ENCODE measurements at regions not wholly inside any gene's neighbourhood (a gene's known extent, or its start where the extent isn't known, plus 50 kb on each side); places are given as distances from the start of the nearest gene placed in this dataset.

- intact Hi-C loops (cut with micrococcal nuclease): no loop called here
These were observed 88.1 kb upstream of the NAV3 start for GRCh38 chr12:77742631-77743030.

GRCh38 chr12:77741974-77742517, 88.6 kb upstream of the NAV3 start:
- DNase-seq: no peak
- Mint-ChIP-seq H3K27me3 (ENCODE audit: low read depth) (no peaks in the 10 kb centered on the region), H3K9me3 (peaks cover 4% of the 10 kb centered on the region), H3K4me3 (no peak overlapping the region), H3K27ac (no peak overlapping the region), H3K36me3 (ENCODE audit: low read depth) (no peaks in the 10 kb centered on the region), H3K4me1 (ENCODE audit: low read depth) (no peaks in the 10 kb centered on the region)
- CTCF ChIA-PET: interaction anchor here (0.5 to 0.7 kb wide), 2 partner anchors 357 to 726 kb away, joined by 3 to 4 read pairs; no protein-coding TSS in a partner anchor
- intact Hi-C loops (cut with micrococcal nuclease): no loop called here

More at GRCh38 chr12:77742631-77743030, 88.1 kb upstream of the NAV3 start:
- Mint-ChIP-seq H3K27me3 (ENCODE audit: low read depth) (no peaks in the 10 kb centered on the region), H3K4me1 (ENCODE audit: low read depth) (no peaks in the 10 kb centered on the region), H3K36me3 (ENCODE audit: low read depth) (no peaks in the 10 kb centered on the region), H3K4me3 (no peak overlapping the region), H3K9me3 (peaks cover 4% of the 10 kb centered on the region), H3K27ac (no peak overlapping the region)
- CTCF ChIA-PET: no interaction called here
- DNase-seq: no peak

DNA sequence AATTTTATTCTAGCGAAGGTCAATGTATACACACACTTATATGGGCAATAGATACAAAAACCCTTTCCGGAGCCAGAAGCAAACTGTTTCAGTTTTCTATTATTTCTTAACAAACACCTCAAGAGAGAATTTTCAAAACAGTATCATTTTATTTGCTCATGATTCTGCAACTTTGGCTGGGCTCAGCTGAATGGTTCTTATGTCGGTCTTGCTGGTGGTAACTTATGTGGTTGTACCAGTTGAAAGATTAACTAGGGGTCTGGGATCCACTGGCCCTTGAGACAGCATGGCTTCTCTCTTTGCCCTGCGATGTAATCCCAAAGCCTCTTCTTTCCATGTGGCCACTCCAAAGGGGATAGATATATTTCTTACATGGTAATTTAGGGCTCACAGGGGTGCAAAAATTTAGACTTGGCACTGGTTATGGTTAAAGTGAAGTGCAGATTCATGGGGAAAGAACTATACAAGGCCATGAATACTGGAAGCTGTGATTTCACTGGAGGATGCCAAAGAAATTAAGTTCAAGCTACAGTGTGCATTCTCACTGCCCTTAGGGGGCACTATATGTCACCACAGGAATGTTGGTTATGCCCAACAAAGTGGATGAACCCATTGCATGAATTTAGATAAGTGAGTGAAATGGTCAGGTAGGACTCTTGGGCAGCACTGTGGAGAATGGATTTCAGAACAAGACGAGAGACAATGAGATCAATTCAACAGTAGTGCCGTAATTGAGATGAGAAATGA, 94.3 kb upstream of the NAV3 start:
- Mint-ChIP-seq H3K36me3 (ENCODE audit: low read depth) (no peaks in the 10 kb centered on the region), H3K27ac (no peak overlapping the region), H3K4me3 (no peak overlapping the region), H3K27me3 (ENCODE audit: low read depth) (no peaks in the 10 kb centered on the region), H3K9me3 (peaks cover 4% of the 10 kb centered on the region), H3K4me1 (ENCODE audit: low read depth) (no peaks in the 10 kb centered on the region)
- no peak for DNase-seq
- CTCF ChIA-PET: no interaction called here
- intact Hi-C loops (cut with micrococcal nuclease): no loop called here

GRCh38 chr12:77734214-77734883, 96.3 kb upstream of the NAV3 start:
- intact Hi-C loops (cut with micrococcal nuclease): no loop called here
- no peaks in the 10 kb centered on the region for H3K4me1 Mint-ChIP-seq (ENCODE audit: low read depth)
- H3K36me3 Mint-ChIP-seq (ENCODE audit: low read depth): no peaks in the 10 kb centered on the region
- CTCF ChIA-PET: no interaction called here
- peaks cover 3% of the 10 kb centered on the region for H3K9me3 Mint-ChIP-seq
- no peak overlapping the region for H3K27ac Mint-ChIP-seq
- H3K4me3 Mint-ChIP-seq: no peak overlapping the region
- DNase-seq: no peak
- no peaks in the 10 kb centered on the region for H3K27me3 Mint-ChIP-seq (ENCODE audit: low read depth)

GRCh38 chr12:77728018-77728417, 102.7 kb upstream of the NAV3 start:
- CTCF ChIA-PET: no interaction called here
- Mint-ChIP-seq H3K27me3 (ENCODE audit: low read depth) (no peaks in the 10 kb centered on the region), H3K36me3 (ENCODE audit: low read depth) (no peaks in the 10 kb centered on the region), H3K4me1 (ENCODE audit: low read depth) (no peaks in the 10 kb centered on the region), H3K9me3 (peaks cover 5% of the 10 kb centered on the region), H3K4me3 (no peak overlapping the region), H3K27ac (no peak overlapping the region)
- intact Hi-C loops (cut with micrococcal nuclease): loop anchor here (10.0 kb wide), 1 partner anchor 197 kb away; no protein-coding TSS in a partner anchor
- no peak for DNase-seq

GRCh38 chr12:77727442-77728001, 103.2 kb upstream of the NAV3 start:
- H3K4me3 Mint-ChIP-seq: no peak overlapping the region

DNA sequence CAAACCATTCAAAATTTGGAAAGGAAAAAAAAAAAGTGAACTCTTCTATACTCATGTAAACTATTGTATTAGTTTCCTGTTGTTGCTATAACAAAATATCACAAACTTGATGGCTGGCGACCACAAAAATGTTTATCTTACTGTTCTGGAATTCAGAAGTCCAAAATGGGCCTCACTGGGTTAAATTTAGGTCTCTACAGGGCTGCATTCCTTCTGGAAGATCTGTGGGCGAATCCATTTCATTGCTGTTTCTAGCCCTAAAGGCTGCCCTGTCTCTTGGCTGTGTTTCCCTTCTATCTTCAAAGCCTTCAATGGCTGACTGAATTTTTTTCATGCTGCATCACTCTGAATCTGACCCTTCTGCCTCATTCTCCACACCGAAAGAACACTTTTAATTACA, 105.1 kb upstream of the NAV3 start:
- H3K27ac Mint-ChIP-seq: no peak overlapping the region
- H3K27me3 Mint-ChIP-seq (ENCODE audit: low read depth): no peaks in the 10 kb centered on the region
- no peak overlapping the region for H3K4me3 Mint-ChIP-seq
- intact Hi-C loops (cut with micrococcal nuclease): loop anchor here (10.0 kb wide), 1 partner anchor 199 kb away; no protein-coding TSS in a partner anchor
- no peaks in the 10 kb centered on the region for H3K36me3 Mint-ChIP-seq (ENCODE audit: low read depth)
- CTCF ChIA-PET: no interaction called here
- no peak for DNase-seq
- no peaks in the 10 kb centered on the region for H3K4me1 Mint-ChIP-seq (ENCODE audit: low read depth)
- H3K9me3 Mint-ChIP-seq: peaks cover 5% of the 10 kb centered on the region

More at GRCh38 chr12:77727442-77728001, 103.2 kb upstream of the NAV3 start:
- Mint-ChIP-seq H3K27me3 (ENCODE audit: low read depth) (no peaks in the 10 kb centered on the region), H3K36me3 (ENCODE audit: low read depth) (no peaks in the 10 kb centered on the region), H3K9me3 (peaks cover 5% of the 10 kb centered on the region), H3K27ac (no peak overlapping the region), H3K4me1 (ENCODE audit: low read depth) (no peaks in the 10 kb centered on the region)
- intact Hi-C loops (cut with micrococcal nuclease): loop anchor here (10.0 kb wide), 1 partner anchor 197 kb away; no protein-coding TSS in a partner anchor
- CTCF ChIA-PET: no interaction called here
- DNase-seq: no peak

- Mint-ChIP-seq H3K4me3 (no peak overlapping the region), H3K36me3 (ENCODE audit: low read depth) (no peaks in the 10 kb centered on the region), H3K4me1 (ENCODE audit: low read depth) (no peaks in the 10 kb centered on the region), H3K27me3 (ENCODE audit: low read depth) (no peaks in the 10 kb centered on the region), H3K9me3 (peaks cover 4% of the 10 kb centered on the region), H3K27ac (no peak overlapping the region)
- intact Hi-C loops (cut with micrococcal nuclease): loop anchor here (10.0 kb wide), 1 partner anchor 200 kb away; no protein-coding TSS in a partner anchor
- CTCF ChIA-PET: no interaction called here
- DNase-seq: no peak
These were observed 106.2 kb upstream of the NAV3 start for GRCh38 chr12:77724367-77724957.

DNA sequence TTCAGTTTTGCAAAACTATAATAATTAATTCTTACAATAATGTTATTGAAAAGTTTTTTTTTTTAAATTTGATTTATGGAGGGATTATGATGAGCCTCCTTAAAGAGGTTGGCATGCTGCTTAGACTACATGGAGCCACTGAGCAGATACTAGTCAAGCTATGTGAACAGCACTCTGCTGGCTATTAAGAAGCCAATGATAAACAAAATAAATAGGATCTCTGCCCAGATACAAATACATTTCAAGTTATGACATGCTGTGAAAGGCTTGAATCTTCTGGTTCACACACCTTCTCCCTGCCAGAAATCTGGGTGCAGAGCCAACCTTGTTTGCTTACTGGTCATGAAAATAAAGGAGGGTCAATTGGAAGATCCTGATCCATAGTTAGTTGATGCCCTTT, 107.4 kb upstream of the NAV3 start:
- H3K4me1 Mint-ChIP-seq (ENCODE audit: low read depth): no peaks in the 10 kb centered on the region
- CTCF ChIA-PET: no interaction called here
- no peak for DNase-seq
- H3K27ac Mint-ChIP-seq: no peak overlapping the region
- H3K9me3 Mint-ChIP-seq: peaks cover 3% of the 10 kb centered on the region
- no peaks in the 10 kb centered on the region for H3K27me3 Mint-ChIP-seq (ENCODE audit: low read depth)
- intact Hi-C loops (cut with micrococcal nuclease): loop anchor here (10.0 kb wide), 1 partner anchor 201 kb away; no protein-coding TSS in a partner anchor
- no peak overlapping the region for H3K4me3 Mint-ChIP-seq
- H3K36me3 Mint-ChIP-seq (ENCODE audit: low read depth): no peaks in the 10 kb centered on the region

- CTCF ChIA-PET: no interaction called here
- Mint-ChIP-seq H3K4me3 (no peak overlapping the region), H3K27ac (no peak overlapping the region), H3K9me3 (peaks cover 6% of the 10 kb centered on the region), H3K36me3 (ENCODE audit: low read depth) (no peaks in the 10 kb centered on the region), H3K27me3 (ENCODE audit: low read depth) (no peaks in the 10 kb centered on the region), H3K4me1 (ENCODE audit: low read depth) (no peaks in the 10 kb centered on the region)
- no peak for DNase-seq
- intact Hi-C loops (cut with micrococcal nuclease): loop anchor here (10.0 kb wide), 1 partner anchor 202 kb away; no protein-coding TSS in a partner anchor
These were observed 108.2 kb upstream of the NAV3 start for GRCh38 chr12:77722536-77722935.

DNA sequence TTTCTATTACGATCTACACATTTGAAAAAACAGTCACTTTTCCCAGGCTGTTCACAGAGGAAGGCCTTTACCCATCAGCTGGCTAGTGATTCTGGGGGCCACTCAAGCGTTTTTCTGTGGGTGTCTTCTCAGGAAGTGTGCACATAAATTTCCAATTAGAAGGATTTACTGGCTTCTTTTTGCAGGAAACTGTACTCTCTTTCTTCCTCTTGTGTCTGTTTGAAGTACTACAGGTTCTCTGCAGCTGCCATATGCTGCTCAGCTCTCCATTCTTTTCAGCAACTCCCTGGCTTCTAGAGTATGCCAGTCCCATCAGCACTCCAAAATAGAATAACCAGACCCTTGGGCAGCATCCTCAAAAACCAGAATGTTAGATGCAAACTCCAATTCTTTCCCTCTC, 110.4 kb upstream of the NAV3 start:
- intact Hi-C loops (cut with micrococcal nuclease): loop anchor here (10.0 kb wide), 1 partner anchor 205 kb away; no protein-coding TSS in a partner anchor
- CTCF ChIA-PET: no interaction called here
- Mint-ChIP-seq H3K4me3 (no peak overlapping the region), H3K9me3 (peaks cover 8% of the 10 kb centered on the region), H3K27me3 (ENCODE audit: low read depth) (no peaks in the 10 kb centered on the region), H3K27ac (no peak overlapping the region), H3K4me1 (ENCODE audit: low read depth) (no peaks in the 10 kb centered on the region), H3K36me3 (ENCODE audit: low read depth) (no peaks in the 10 kb centered on the region)
- no peak for DNase-seq

- H3K27ac Mint-ChIP-seq: no peak overlapping the region
- no peaks in the 10 kb centered on the region for H3K4me1 Mint-ChIP-seq (ENCODE audit: low read depth)
- CTCF ChIA-PET: no interaction called here
- intact Hi-C loops (cut with micrococcal nuclease): no loop called here
- DNase-seq: no peak
- H3K27me3 Mint-ChIP-seq (ENCODE audit: low read depth): no peaks in the 10 kb centered on the region
- H3K9me3 Mint-ChIP-seq: peaks cover 6% of the 10 kb centered on the region
- no peak overlapping the region for H3K4me3 Mint-ChIP-seq
- H3K36me3 Mint-ChIP-seq (ENCODE audit: low read depth): no peaks in the 10 kb centered on the region
These were observed 120.5 kb upstream of the NAV3 start for GRCh38 chr12:77710209-77710608.
